HEK293T (cell line): ENCODE measurements at regions not wholly inside any gene's neighbourhood (a gene's known extent, or its start where the extent isn't known, plus 50 kb on each side); places are given as distances from the start of the nearest gene placed in this dataset.

Experiments
- CTCF ChIA-PET: fragments of 350-600 bp; formaldehyde crosslinking; extraction: SDS; loops from one replicate; lab custom pipeline; 2021; ENCODE audit warnings: antibody characterized with exemption, inconsistent platforms; lab: Yijun Ruan, JAX
- POLR2A ChIA-PET: fragments of 350-600 bp; formaldehyde crosslinking; extraction: SDS; loops from one replicate; lab custom pipeline; 2020; ENCODE audit warnings: antibody characterized with exemption, inconsistent platforms; lab: Yijun Ruan, JAX
- DNase-seq: peaks from one replicate; pipeline ENCODE4 v3.0.0; 2012; ENCODE audit warnings: mixed read lengths; ENCODE audit errors: extremely low spot score
- ARNT ChIP-seq: fragments of 450-650 bp; IDR thresholded peaks from 2 replicates; pipeline ENCODE4 v1.6.1; 2017; ENCODE audit warnings: mild to moderate bottlenecking
- BHLHE40 ChIP-seq: fragments of 450-650 bp; IDR thresholded peaks from 2 replicates; pipeline ENCODE4 v1.6.1; 2016; ENCODE audit warnings: mild to moderate bottlenecking, moderate library complexity, borderline replicate concordance
- CTBP1 ChIP-seq: fragments of 450-650 bp; IDR thresholded peaks from 2 replicates; pipeline ENCODE4 v1.6.1; 2016; ENCODE audit warnings: borderline replicate concordance
- ELF4 ChIP-seq: fragments of 450-650 bp; IDR thresholded peaks from 2 replicates; pipeline ENCODE4 v1.6.1; 2017; ENCODE audit warnings: antibody characterized with exemption
- FOXA1 ChIP-seq: fragments of 450-650 bp; IDR thresholded peaks from 2 replicates; pipeline ENCODE4 v1.6.1; 2016; ENCODE audit warnings: mild to moderate bottlenecking
- FOXK2 ChIP-seq: fragments of 450-650 bp; IDR thresholded peaks from 2 replicates; pipeline ENCODE4 v1.6.1; 2016; ENCODE audit warnings: mild to moderate bottlenecking
- FOXM1 ChIP-seq: fragments of 450-650 bp; IDR thresholded peaks from 2 replicates; pipeline ENCODE4 v1.6.1; 2017; ENCODE audit warnings: mild to moderate bottlenecking, borderline replicate concordance
- HDGF ChIP-seq: fragments of 450-650 bp; IDR thresholded peaks from 2 replicates; pipeline ENCODE4 v1.6.1; 2017; ENCODE audit warnings: antibody characterized with exemption, borderline replicate concordance
- L3MBTL2 ChIP-seq: fragments of 450-650 bp; conservative IDR thresholded peaks from 2 replicates; pipeline ENCODE4 v1.6.1; 2016; ENCODE audit warnings: mild to moderate bottlenecking
- LEF1 ChIP-seq: fragments of 450-650 bp; IDR thresholded peaks from 2 replicates; pipeline ENCODE4 v1.6.1; 2017; ENCODE audit warnings: mild to moderate bottlenecking, borderline replicate concordance
- NFRKB ChIP-seq: fragments of 450-650 bp; IDR thresholded peaks from 2 replicates; pipeline ENCODE4 v1.6.1; 2016; ENCODE audit warnings: mild to moderate bottlenecking, moderate library complexity
- SP1 ChIP-seq: fragments of 450-650 bp; IDR thresholded peaks from 2 replicates; pipeline ENCODE4 v1.6.1; 2017
- SUZ12 ChIP-seq: fragments of 450-650 bp; IDR thresholded peaks from 2 replicates; pipeline ENCODE4 v1.6.1; 2016; ENCODE audit warnings: mild to moderate bottlenecking
- TARDBP ChIP-seq: fragments of 450-650 bp; IDR thresholded peaks from 2 replicates; pipeline ENCODE4 v1.6.1; 2016
- ZNF384 ChIP-seq: fragments of 450-650 bp; IDR thresholded peaks from 2 replicates; pipeline ENCODE4 v1.6.1; 2016
- TF ChIP-seq, protein P1 (sequence below): fragments of 450-650 bp; IDR thresholded peaks from 2 replicates; pipeline ENCODE4 v1.6.1; 2016

GRCh38 chr2:181782660-181783059, 102.3 kb upstream of the NEUROD1 start:
- no peak for TF ChIP-seq LEF1
- no peak for TF ChIP-seq FOXK2
- no peak for TF ChIP-seq HDGF
- no peak for TF ChIP-seq SP1
- no peak for TF ChIP-seq CTBP1
- DNase-seq, result no peak
- CTCF ChIA-PET, result no interaction called here
- POLR2A ChIA-PET, result no interaction called here

DNA sequence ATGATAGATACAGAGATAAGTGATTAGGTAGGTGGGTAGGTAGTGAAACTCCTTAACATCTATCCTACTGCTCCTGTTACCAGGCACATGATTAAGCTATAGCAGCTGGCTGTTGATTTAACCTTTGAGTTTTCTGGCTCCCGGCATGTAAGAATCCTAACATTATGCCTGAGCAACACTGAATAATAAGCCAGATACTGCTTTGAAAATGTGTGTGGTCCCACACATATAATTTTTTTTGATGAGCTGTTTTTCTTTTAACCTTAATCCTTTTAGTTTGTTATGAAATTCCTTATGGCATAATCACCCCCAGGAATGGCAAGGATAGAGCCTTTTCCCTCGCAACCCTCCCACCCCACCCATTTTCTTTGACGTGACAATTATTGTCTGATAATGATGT, 104.2 kb upstream of the NEUROD1 start:
- CTCF ChIA-PET, result no interaction called here
- TF ChIP-seq FOXM1 (no peak), TARDBP (no peak), BHLHE40 (no peak), FOXK2 (no peak), ELF4 (no peak)
- POLR2A ChIA-PET, result no interaction called here
- DNase-seq, result no peak

- peak; percentile 20 for DNase-seq
- ChIA-PET CTCF (no interaction called here), POLR2A (no interaction called here)
- TF ChIP-seq, protein P1, sequence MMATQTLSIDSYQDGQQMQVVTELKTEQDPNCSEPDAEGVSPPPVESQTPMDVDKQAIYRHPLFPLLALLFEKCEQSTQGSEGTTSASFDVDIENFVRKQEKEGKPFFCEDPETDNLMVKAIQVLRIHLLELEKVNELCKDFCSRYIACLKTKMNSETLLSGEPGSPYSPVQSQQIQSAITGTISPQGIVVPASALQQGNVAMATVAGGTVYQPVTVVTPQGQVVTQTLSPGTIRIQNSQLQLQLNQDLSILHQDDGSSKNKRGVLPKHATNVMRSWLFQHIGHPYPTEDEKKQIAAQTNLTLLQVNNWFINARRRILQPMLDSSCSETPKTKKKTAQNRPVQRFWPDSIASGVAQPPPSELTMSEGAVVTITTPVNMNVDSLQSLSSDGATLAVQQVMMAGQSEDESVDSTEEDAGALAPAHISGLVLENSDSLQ, result peak; percentile 69
- no peak for TF ChIP-seq ELF4
- TF ChIP-seq ARNT, result no peak
- TF ChIP-seq ZNF384, result no peak
- TF ChIP-seq CTBP1, result no peak
These were observed 105.5 kb upstream of the NEUROD1 start for GRCh38 chr2:181785691-181786344.

DNA sequence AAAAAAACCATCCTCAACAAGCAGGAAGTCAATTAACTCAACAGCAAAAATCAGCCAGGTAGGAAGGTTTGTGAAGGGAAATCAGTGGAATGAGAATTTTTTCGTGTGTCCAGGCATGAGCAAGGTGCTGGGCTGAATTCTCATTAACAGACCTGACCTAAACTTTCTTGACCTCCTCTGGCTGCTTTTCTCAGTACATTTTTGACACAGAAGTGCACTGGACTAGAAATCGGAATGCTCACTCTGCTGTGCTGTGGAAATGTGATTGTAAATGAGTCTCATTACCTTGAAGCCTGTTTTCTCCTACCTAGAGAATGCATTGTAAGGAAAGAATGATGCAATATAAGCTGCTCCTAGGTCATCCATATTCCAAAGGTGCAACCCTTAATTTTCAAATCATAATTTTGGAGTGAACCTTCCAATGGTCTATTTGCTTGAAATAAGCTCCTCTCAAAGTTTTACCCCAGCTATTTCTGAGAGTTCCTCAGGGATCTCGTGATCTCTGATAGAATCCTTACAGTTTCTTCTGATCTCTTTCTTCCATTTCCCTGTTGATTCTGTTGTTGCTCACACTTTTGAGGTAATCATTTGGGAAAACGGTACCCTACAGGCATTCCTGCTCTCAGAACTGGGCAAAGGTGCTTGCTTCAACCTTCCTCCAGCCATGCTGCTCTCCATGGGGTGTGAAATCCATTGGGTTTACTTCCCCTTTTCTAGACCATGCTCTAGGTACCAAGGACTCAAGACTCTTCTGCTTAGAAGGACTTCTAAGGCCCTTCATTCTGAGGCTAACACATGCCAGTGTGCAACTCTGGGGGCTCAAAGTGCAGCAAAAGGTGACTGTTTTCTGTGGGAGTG, 104.9 kb upstream of the ITPRID2 start:
- CTCF ChIA-PET, result no interaction called here
- POLR2A ChIA-PET, result no interaction called here
- no peak for DNase-seq
- TF ChIP-seq FOXA1 (no peak), ARNT (no peak), NFRKB (no peak)

DNA sequence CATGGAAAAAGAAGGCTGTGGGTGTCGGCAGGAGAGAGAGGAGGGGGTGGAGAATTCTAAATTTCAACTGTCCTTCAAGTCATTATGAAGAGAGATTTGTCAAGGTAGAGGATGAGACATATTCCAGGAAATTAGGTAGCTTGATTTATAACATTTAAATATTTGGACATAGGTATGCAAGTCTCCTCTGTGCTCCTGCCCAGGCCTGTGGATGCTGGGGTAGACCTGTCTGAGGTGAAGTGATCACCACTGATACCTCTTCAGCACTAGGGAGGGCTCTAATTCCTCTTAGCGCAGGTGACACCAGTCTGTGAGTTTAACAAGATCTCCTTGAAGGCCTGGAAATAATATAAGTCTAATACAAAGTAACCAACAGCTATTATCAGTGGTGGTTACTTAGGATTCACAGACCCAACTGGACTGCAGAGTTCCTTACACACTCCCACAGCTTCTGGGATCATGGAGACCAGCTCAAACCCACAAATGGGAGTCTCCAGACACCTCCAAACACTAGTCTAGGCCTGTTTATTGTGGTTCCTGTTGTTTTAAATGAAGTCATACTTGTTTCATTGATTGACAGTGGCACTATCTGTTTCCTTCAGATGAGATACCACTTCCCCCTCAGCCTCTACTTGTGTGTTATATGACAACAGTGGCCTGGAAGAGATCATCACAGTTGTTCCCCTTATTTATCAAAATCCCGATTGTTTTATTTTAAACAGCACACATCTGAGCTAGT, 104.1 kb upstream of the ITPRID2 start:
- ChIA-PET POLR2A (no interaction called here), CTCF (no interaction called here)
- TF ChIP-seq L3MBTL2 (no peak), FOXA1 (no peak), SP1 (no peak), CTBP1 (no peak), NFRKB (no peak), BHLHE40 (no peak)
- TF ChIP-seq, protein P1, result peak; percentile 40
- DNase-seq, result no peak

- POLR2A ChIA-PET, result no interaction called here
- DNase-seq, result no peak
- CTCF ChIA-PET, result interaction anchor here (0.6 kb wide), 1 partner anchor 10 kb away, joined by 4 read pairs; no protein-coding TSS in a partner anchor
- TF ChIP-seq LEF1, result no peak
- no peak for TF ChIP-seq L3MBTL2
- no peak for TF ChIP-seq HDGF
- no peak for TF ChIP-seq FOXM1
- TF ChIP-seq CTBP1, result no peak
- TF ChIP-seq TARDBP, result no peak
- TF ChIP-seq SUZ12, result no peak
- TF ChIP-seq ZNF384, result no peak
- TF ChIP-seq, protein P1, result no peak
- no peak for TF ChIP-seq BHLHE40
- no peak for TF ChIP-seq FOXK2
- no peak for TF ChIP-seq NFRKB
- TF ChIP-seq ELF4, result no peak
- no peak for TF ChIP-seq SP1
- TF ChIP-seq FOXA1, result no peak
These were observed 102.5 kb upstream of the ITPRID2 start for GRCh38 chr2:181788897-181789555.
